Endothelial cell of hepatic sinusoid (primary cell): ENCODE measurements at regions not wholly inside any gene's neighbourhood (a gene's known extent, or its start where the extent isn't known, plus 50 kb on each side); places are given as distances from the start of the nearest gene placed in this dataset.

Experiments
- in situ Hi-C: cut with HindIII; loops from 2 replicates; pipeline ENCODE4 v1.10.0; 2017; ENCODE audit warnings: low sequenced_read_pairs

- in situ Hi-C loops, result no loop called here
These were observed 1009.3 kb downstream of the GRIK2 start for GRCh38 chr6:102402635-102403329.

DNA sequence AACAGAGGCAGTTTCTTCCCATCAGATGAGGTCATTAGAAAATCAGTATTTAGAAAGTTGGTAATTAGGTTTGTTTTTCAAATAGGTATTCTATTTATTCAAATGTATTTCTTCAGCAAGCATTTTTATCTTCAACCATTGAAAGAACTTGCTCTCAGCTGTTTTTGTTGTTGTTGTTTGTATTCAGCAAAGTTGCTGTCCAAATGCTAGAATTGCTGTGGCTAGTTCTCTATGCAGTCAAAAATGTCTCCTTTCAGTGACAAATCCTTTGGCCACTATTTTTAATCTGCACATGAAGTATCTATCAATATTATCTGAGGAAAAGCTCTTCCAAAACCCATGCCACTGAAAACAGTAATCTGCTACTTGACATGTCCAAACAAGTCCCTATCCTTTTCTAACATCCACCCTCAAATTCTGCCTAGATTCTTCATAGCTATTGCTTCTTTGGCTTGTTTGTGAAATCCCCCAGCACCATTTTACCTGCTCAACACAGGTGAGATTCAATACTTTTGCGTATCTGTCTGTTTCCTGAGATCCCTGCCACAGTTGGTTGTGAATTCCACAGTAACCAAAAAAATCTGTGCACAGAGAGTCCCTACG, 1005.4 kb downstream of the GRIK2 start:
- in situ Hi-C loops, result no loop called here

DNA sequence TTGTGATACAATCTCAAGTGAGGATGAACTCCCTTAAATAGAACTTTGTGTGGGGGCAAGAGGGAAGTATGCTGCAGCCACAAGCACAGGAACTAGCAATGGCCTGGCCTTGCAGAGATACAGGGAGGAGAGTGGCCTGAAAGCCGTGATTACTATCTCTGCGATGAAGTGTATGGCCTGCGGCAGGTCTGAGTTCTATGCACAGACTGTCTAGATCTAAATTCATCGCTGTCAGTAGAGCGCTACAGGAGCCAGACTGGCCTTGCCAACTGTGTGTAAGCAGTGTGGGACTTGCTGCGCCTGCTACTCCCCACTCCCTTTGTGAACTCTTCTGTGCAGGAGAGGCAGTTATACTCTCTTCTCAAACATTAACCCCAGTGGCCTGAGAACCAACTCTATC, 997.0 kb downstream of the GRIK2 start:
- in situ Hi-C loops, result no loop called here

GRCh38 chr6:102389994-102390393, 996.5 kb downstream of the GRIK2 start:
- in situ Hi-C loops, result no loop called here

DNA sequence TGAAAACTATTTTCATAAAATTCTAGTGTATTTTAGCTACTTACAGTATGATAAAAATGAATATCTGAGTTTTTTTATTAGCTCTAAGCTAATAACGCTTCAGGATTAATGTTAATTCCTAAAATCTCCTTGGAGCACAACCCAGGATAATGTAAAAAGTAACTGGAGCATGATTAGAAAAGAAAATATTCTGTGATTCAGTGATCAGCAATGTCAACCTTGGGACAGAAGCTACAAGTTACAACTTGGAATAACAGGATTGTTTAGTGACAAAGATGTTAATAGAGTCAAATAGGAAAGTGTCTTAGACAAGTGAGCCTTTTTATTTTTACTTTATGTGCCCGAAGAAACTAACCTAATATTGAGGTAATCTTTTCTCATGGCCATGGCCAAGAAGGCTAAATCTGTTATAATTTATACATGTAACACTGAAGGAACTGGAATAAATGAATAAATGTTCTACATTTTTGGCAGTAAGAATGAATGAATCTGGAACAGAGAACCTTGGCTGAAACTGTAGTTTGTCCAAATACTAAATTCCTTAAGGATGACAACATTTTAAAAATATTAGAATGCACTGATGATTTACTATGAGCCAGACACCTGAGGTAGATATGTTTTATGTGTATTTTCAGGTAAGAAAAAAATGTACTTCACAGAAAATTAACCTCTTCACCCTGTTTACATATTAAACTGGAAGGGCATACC, 994.0 kb downstream of the GRIK2 start:
- in situ Hi-C loops, result no loop called here

- in situ Hi-C loops, result no loop called here
These were observed 987.7 kb downstream of the GRIK2 start for GRCh38 chr6:102381203-102381602.

- in situ Hi-C loops, result no loop called here
These were observed 962.7 kb downstream of the GRIK2 start for GRCh38 chr6:102356170-102356569.

DNA sequence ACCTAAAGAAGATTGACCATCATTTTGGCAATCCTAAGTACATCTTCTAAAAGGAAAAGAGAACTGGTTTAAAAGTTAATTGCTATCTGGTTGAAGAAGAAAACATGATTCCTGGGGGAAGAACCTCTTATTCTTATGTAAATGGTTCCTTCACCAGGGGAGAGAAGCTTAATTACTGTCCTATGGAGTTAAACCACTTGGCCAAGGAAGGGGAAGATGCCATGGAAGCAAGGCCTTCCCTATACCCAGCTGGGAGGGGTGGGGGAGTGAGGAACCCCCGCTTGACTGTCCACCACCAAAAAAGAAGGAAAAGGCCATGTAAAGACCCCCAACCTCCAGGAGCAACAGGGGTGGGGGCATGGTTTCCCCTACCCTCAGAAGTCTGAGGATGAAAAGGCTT, 962.1 kb downstream of the GRIK2 start:
- in situ Hi-C loops, result no loop called here

- in situ Hi-C loops, result no loop called here
These were observed 959.0 kb downstream of the GRIK2 start for GRCh38 chr6:102352552-102352951.

GRCh38 chr6:102344769-102345168, 951.3 kb downstream of the GRIK2 start:
- in situ Hi-C loops, result no loop called here

GRCh38 chr6:102340311-102340710, 946.8 kb downstream of the GRIK2 start:
- in situ Hi-C loops, result no loop called here

GRCh38 chr6:102333736-102334135, 940.2 kb downstream of the GRIK2 start:
- in situ Hi-C loops, result no loop called here

GRCh38 chr6:102327697-102328225, 934.3 kb downstream of the GRIK2 start:
- in situ Hi-C loops, result no loop called here

GRCh38 chr6:102313699-102314098, 920.2 kb downstream of the GRIK2 start:
- in situ Hi-C loops, result no loop called here

DNA sequence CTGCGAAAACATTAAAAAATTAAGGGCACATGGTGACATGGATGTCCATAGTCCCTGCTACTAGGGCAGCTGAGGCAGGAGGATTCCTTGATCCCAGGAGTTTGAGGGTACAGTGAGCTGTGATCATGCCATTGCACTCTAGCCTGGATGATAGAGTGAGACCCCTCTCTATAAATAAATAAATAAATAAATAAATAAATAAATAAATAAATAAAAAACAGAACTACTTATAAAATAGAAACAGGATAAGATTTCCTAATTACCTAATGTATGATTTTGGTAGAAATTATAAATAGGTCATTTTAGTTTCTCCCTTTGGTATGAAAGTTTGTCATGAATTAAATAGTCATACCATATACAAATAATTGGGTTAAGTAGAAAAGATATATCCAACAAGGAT, 916.2 kb downstream of the GRIK2 start:
- in situ Hi-C loops, result no loop called here

GRCh38 chr6:102300350-102300749, 906.8 kb downstream of the GRIK2 start:
- in situ Hi-C loops, result no loop called here

DNA sequence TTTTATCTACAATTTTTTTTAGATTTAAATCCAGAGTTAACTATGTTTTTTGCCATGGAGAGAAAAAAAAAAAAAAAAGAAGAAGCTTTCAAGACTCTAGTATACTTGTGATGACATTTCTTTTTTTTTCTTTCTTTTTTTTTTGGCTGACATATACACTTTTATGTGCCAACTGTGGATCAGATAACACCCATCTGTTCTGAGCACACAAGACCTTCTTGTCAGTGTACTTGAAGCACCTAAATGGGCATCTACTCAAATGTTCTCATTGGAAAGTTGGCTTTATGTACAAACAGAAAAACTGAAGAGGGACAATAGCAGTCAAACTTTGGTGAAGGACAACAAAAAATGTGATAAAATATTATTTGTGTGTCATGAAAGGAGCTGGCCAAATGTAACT, 904.5 kb downstream of the GRIK2 start:
- in situ Hi-C loops, result no loop called here
